SU-DHL-6 (cell line): ENCODE measurements at regions not wholly inside any gene's neighbourhood (a gene's known extent, or its start where the extent isn't known, plus 50 kb on each side); places are given as distances from the start of the nearest gene placed in this dataset.

Experiments
- CTCF ChIP-seq: fragments of 200-600 bp; sonication (generic); IDR thresholded peaks from one replicate; pipeline ENCODE4 v1.5.1; 2017; ENCODE audit warnings: antibody characterized with exemption, mild to moderate bottlenecking, low read length, moderate library complexity; ENCODE audit not compliant: insufficient read depth, poor library complexity, severe bottlenecking
- EZH2phosphoT487 ChIP-seq: fragments of 200-600 bp; sonication (generic), shearing (Covaris generic); conservative IDR thresholded peaks from 2 replicates; pipeline ENCODE4 v1.6.1; 2018; ENCODE audit warnings: mild to moderate bottlenecking, antibody characterized with exemption, low read length, moderate library complexity, mixed read lengths

- TF ChIP-seq CTCF: no peak
- TF ChIP-seq EZH2phosphoT487: no peak
Measured at GRCh38 chr18:10015941-10016819, 102.4 kb downstream of the VAPA start.
